Gastroesophageal sphincter (tissue), 3 donors: ENCODE measurements at regions not wholly inside any gene's neighbourhood (a gene's known extent, or its start where the extent isn't known, plus 50 kb on each side); places are given as distances from the start of the nearest gene placed in this dataset.

Experiments
- CTCF ChIP-seq, 4 experiments: fragments of 200-600 bp in 2 of 4; fragments of 450-650 bp in 2 of 4; sonication (generic) in 1 of 4; IDR thresholded peaks; one replicate each; pipeline ENCODE4 v1.5.1; 2017 to 2019; ENCODE audit warnings: antibody characterized with exemption in 4 of 4, mild to moderate bottlenecking in 2 of 4, moderate library complexity in 2 of 4
- EP300 ChIP-seq: sonication (generic); formaldehyde crosslinking; IDR thresholded peaks from one replicate; pipeline ENCODE4 v1.6.1; 2017; ENCODE audit warnings: antibody characterized with exemption, mild to moderate bottlenecking
- POLR2A ChIP-seq, 2 donors: fragments of 450-650 bp; IDR thresholded peaks; one replicate each; pipeline ENCODE4 v1.6.1; 2017; ENCODE audit warnings: antibody characterized with exemption in 2 of 2, mild to moderate bottlenecking in 2 of 2, moderate library complexity in 1 of 2
- POLR2AphosphoS5 ChIP-seq: sonication (generic); formaldehyde crosslinking; IDR thresholded peaks from one replicate; pipeline ENCODE4 v1.6.1; 2017; ENCODE audit warnings: antibody characterized with exemption

- no peak for TF ChIP-seq CTCF (IDR thresholded peaks at IDR 0.05)
- TF ChIP-seq POLR2AphosphoS5: no peak
- TF ChIP-seq EP300: no peak
- no peak for TF ChIP-seq POLR2A (IDR thresholded peaks at IDR 0.05)
Measured at GRCh38 chr3:43171748-43172147, 65.9 kb upstream of the POMGNT2 start.
